ENCODE measurements at regions not wholly inside any gene's neighbourhood (a gene's known extent, or its start where the extent isn't known, plus 50 kb on each side); places are given as distances from the start of the nearest gene placed in this dataset.

DNA sequence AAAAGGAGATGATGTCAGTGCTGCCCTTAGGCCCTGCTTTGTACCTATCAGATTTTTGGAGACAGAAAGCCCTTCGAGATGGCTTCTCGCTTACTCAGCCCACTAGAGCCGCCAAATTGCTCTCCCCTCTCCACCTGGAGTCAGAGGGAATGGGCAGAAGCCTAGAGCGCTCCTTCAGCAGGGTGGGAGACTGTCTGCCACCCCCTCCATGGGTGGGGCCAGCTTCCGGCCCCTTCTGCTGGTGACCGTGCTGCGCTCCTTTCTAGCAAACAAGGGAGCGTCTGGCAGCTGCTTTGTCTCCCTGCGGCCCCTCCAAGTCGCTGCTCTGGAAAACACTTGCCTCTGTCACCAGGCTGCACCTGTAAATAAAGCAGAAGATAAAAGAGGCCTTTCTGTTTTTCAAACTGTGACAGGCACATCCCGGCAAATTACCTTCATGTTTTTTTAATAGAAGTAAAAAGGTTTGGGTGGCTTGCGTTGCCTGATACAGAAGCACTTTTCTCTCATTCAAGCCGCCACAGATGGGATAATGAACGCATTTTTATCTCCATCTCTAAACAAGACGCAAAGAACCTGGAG is 145.7 kb upstream of the NECTIN1 start:
- no peaks in the 10 kb centered on the region for H3K4me1 ChIP-seq (ENCODE audit: control insufficient read depth in 4 of 4, insufficient read depth in 4 of 4, low read length in 3 of 4)
- H3K27ac ChIP-seq (ENCODE audit: low read depth in 1 of 2, low read length in 2 of 2) = no peak overlapping the region
- TF ChIP-seq ZBTB33 (IDR thresholded peaks at IDR 0.05) (no peak), SP1 (IDR thresholded peaks at IDR 0.05) (no peak), FOXA1 (IDR thresholded peaks at IDR 0.05) (no peak), GABPA (IDR thresholded peaks at IDR 0.05 in 1 of 2, conservative IDR thresholded peaks at IDR 0.05 in 1 of 2) (no peak), NR2F2 (IDR thresholded peaks at IDR 0.05) (no peak), EGR1 (IDR thresholded peaks at IDR 0.05; ENCODE audit: low read depth in 2 of 2) (no peak), YY1 (IDR thresholded peaks at IDR 0.05) (no peak), HNF4A (conservative IDR thresholded peaks at IDR 0.05) (no peak), FOXA2 (IDR thresholded peaks at IDR 0.05) (no peak), RXRA (IDR thresholded peaks at IDR 0.05) (no peak)
- TF ChIP-seq, protein P1, sequence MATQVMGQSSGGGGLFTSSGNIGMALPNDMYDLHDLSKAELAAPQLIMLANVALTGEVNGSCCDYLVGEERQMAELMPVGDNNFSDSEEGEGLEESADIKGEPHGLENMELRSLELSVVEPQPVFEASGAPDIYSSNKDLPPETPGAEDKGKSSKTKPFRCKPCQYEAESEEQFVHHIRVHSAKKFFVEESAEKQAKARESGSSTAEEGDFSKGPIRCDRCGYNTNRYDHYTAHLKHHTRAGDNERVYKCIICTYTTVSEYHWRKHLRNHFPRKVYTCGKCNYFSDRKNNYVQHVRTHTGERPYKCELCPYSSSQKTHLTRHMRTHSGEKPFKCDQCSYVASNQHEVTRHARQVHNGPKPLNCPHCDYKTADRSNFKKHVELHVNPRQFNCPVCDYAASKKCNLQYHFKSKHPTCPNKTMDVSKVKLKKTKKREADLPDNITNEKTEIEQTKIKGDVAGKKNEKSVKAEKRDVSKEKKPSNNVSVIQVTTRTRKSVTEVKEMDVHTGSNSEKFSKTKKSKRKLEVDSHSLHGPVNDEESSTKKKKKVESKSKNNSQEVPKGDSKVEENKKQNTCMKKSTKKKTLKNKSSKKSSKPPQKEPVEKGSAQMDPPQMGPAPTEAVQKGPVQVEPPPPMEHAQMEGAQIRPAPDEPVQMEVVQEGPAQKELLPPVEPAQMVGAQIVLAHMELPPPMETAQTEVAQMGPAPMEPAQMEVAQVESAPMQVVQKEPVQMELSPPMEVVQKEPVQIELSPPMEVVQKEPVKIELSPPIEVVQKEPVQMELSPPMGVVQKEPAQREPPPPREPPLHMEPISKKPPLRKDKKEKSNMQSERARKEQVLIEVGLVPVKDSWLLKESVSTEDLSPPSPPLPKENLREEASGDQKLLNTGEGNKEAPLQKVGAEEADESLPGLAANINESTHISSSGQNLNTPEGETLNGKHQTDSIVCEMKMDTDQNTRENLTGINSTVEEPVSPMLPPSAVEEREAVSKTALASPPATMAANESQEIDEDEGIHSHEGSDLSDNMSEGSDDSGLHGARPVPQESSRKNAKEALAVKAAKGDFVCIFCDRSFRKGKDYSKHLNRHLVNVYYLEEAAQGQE (IDR thresholded peaks at IDR 0.05) = no peak
- TF ChIP-seq, protein P2, sequence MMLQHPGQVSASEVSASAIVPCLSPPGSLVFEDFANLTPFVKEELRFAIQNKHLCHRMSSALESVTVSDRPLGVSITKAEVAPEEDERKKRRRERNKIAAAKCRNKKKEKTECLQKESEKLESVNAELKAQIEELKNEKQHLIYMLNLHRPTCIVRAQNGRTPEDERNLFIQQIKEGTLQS (IDR thresholded peaks at IDR 0.05) = no peak
- no peaks in the 10 kb centered on the region for H3K9me3 ChIP-seq (ENCODE audit: control insufficient read depth in 4 of 4, low read length in 3 of 4)
- 60% methylated on average over 15 of the region's 15 CpGs for WGBS
- H3K27me3 ChIP-seq (ENCODE audit: control insufficient read depth in 4 of 4, insufficient read depth in 4 of 4, low read length in 3 of 4) = no peaks in the 10 kb centered on the region
- DNase-seq (ENCODE audit: low spot score) = no peak
- H3K9ac ChIP-seq (ENCODE audit: low read depth in 1 of 2, low read length in 2 of 2) = no peak overlapping the region
- no peak overlapping the region for H3K4me3 ChIP-seq (ENCODE audit: low read depth in 1 of 3, low read length in 3 of 3)
- no peaks in the 10 kb centered on the region for H3K36me3 ChIP-seq (ENCODE audit: control insufficient read depth in 4 of 4, insufficient read depth in 3 of 4, low read depth in 1 of 4, low read length in 3 of 4)

GRCh38 chr11:119873761-119874421 is 144.9 kb upstream of the NECTIN1 start:
- Histone ChIP-seq H3K4me1 (ENCODE audit: control insufficient read depth in 4 of 4, insufficient read depth in 4 of 4, low read length in 3 of 4) (no peaks in the 10 kb centered on the region), H3K36me3 (ENCODE audit: control insufficient read depth in 4 of 4, insufficient read depth in 3 of 4, low read depth in 1 of 4, low read length in 3 of 4) (no peaks in the 10 kb centered on the region), H3K4me3 (ENCODE audit: low read depth in 1 of 3, low read length in 3 of 3) (no peak overlapping the region), H3K27me3 (ENCODE audit: control insufficient read depth in 4 of 4, insufficient read depth in 4 of 4, low read length in 3 of 4) (no peaks in the 10 kb centered on the region), H3K27ac (ENCODE audit: low read depth in 1 of 2, low read length in 2 of 2) (no peak overlapping the region), H3K9ac (ENCODE audit: low read depth in 1 of 2, low read length in 2 of 2) (no peak overlapping the region), H3K9me3 (ENCODE audit: control insufficient read depth in 4 of 4, low read length in 3 of 4) (no peaks in the 10 kb centered on the region)
- no peak for TF ChIP-seq GABPA (IDR thresholded peaks at IDR 0.05 in 1 of 2, conservative IDR thresholded peaks at IDR 0.05 in 1 of 2)
- TF ChIP-seq HNF4A (conservative IDR thresholded peaks at IDR 0.05) = no peak
- TF ChIP-seq, protein P3, sequence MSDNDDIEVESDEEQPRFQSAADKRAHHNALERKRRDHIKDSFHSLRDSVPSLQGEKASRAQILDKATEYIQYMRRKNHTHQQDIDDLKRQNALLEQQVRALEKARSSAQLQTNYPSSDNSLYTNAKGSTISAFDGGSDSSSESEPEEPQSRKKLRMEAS (IDR thresholded peaks at IDR 0.05) = no peak
- TF ChIP-seq YY1 (IDR thresholded peaks at IDR 0.05) = no peak
- no peak for TF ChIP-seq RXRA (IDR thresholded peaks at IDR 0.05)
- no peak for TF ChIP-seq NR2F2 (IDR thresholded peaks at IDR 0.05)
- no peak for TF ChIP-seq RAD21 (IDR thresholded peaks at IDR 0.05)
- no peak for TF ChIP-seq HNF4G (IDR thresholded peaks at IDR 0.05)
- no peak for TF ChIP-seq FOXA1 (IDR thresholded peaks at IDR 0.05)
- no peak for DNase-seq (ENCODE audit: low spot score)
- 77% methylated on average over 17 of the region's 17 CpGs for WGBS

Measured in liver (tissue), 7 donors.